HG02884 (cell line): ENCODE measurements at regions not wholly inside any gene's neighbourhood (a gene's known extent, or its start where the extent isn't known, plus 50 kb on each side); places are given as distances from the start of the nearest gene placed in this dataset.

Experiments
- ATAC-seq: cut with Tn5 transposase; IDR thresholded peaks from one replicate; pipeline ENCODE4 v1.9.1; 2021; ENCODE audit warnings: mild to moderate bottlenecking, moderate library complexity; ENCODE audit not compliant: unreplicated experiment

DNA sequence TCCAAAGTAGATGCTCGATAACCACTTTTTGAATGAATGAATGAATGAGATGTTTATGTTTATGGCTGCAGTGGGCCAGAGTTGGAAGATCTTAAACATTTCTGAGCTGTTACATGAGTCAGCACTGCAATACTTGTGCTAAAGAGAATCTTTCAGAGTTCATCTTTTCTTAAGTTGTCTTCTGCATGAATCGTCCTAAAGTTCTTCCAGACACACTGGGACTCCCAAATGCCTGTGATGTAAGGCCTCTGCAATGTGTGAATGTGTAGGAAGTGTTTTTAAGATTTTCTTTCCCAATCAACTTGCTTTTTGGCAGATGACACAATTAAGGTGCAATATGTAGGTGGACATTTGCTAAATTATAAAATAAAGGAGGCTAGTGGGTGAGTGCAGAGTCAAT, 50.3 kb upstream of the TRIM9 start:
- no peak for ATAC-seq

DNA sequence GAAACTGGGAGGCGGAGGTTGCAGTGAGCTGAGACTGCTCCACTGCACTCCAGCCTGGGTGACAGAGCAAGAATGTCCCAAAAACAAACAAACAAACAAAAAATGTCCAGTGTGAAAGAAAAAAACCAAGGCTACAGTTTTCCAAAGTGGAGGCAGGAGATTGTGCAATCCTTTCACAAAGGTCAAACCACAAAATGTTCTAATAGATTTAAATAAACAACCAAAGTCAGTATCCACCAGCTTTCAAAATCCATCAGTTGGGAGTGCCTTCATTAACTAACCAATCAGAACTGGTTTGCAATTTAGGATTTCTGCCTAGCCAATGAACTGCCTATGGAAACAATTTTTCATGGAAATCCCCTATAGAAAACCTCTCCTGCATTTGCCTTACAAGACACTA, 52.3 kb upstream of the TRIM9 start:
- ATAC-seq, result no peak

GRCh38 chr14:51155326-51155725, 60.4 kb upstream of the TRIM9 start:
- no peak for ATAC-seq

DNA sequence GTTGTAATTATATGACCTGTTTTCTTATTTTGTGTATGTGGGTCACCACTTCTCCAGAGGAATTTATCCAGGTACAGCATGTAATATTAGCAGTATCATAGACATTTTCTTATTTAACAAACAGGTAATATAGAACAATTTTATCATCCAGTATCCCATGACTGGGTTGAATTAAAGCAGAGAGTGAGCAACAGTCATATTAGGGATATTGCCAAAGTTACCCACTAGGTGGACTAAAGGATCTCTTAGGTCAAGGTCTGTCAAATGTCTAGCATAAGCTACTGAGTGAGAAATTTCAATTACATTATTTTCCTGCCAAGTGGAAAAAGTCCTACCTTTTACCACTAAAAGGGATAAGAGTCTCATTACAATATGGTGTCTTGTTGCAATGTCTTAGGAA, 62.1 kb upstream of the TRIM9 start:
- peak; percentile 55 for ATAC-seq

- no peak for ATAC-seq
Observed at GRCh38 chr14:51160871-51161270, 66.0 kb upstream of the TRIM9 start.

DNA sequence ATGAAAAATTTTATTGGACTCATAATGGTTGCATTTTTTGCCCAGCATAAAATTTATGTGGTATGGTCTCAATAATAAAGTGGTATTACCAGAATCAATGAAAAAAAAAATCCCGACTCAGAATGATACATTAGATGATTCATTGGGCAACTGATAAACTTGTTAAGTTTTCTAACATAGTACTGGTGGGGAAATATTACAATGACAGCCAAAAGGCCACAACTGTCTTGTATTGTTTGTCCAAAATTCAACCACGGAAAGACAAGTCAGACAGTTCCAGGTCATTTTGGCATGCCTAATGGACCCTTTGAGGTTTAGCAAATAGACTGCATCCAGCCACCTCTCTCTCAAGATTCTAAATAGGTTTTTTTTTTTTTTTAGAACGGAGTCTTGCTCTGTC, 70.5 kb upstream of the TRIM9 start:
- ATAC-seq, result no peak

GRCh38 chr14:51167587-51168214, 72.3 kb upstream of the TMX1 start:
- ATAC-seq, result no peak

DNA sequence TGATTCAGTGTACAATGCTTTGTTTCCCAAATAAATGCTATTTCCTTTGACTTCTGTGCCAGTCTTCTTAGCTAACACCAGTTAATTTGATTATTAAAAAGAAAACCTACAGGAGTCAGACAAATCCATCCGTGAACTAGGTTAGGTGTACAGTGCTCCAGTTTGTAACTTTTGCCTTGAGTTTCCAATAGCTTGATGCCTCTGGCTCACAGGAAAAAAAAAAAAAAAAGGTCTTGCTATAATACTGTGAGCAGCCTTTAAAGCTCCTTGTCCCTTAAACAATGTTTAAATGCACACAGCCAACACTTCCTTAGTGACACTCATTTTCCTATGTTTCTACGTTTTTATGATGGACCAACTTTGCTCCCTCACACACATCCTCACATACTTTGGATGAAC, 71.8 kb upstream of the TMX1 start:
- ATAC-seq, result no peak

- ATAC-seq, result no peak
Observed at GRCh38 chr14:51173863-51174262, 66.2 kb upstream of the TMX1 start.

- ATAC-seq, result no peak
Observed at GRCh38 chr14:51176839-51177238, 63.2 kb upstream of the TMX1 start.

- peak; percentile 79 for ATAC-seq
Observed at GRCh38 chr14:51180577-51180976, 59.5 kb upstream of the TMX1 start.

DNA sequence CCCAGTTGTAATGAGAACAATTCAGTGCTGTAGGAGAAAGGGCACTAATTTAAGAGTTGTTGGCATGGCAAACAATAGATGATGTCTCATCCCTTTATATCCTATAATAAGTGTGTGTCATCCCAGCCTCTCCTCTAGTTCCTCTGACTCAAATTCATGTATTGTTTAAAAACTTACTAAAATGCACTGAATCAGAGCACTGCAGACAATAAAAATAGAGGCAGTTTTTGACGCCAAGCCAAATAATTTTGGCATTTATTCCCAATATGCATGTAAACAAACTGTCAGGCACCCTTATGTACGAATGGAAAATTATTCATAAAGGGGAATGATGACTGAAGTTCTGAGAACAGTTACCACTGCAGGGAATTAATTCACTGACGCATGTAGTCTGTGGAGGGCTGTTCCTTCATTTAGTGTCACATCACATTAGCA, 57.9 kb upstream of the TMX1 start:
- ATAC-seq, result no peak

DNA sequence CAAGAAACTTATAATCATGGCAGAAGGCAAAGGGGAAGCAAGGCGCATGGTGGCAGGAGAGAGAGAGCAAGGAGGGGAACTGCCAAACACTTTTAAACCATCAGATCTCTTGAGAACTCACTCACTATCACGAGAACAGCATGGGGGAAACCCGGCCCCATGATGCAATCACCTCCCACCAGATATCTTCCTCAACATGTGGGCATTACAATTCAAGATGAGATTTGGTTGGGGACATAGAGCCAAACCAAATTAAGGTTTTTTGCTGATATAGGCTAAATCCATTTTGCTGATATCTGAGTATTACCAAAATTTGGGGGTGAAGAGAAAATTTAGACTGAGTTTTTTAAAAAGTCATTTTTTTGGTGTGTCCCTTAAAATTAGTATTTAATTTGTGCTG, 54.9 kb upstream of the TMX1 start:
- no peak for ATAC-seq

- ATAC-seq, result peak; percentile 84
Observed at GRCh38 chr14:51185754-51186153, 54.3 kb upstream of the TMX1 start.

GRCh38 chr14:51188566-51189185, 51.4 kb upstream of the TMX1 start:
- ATAC-seq, result no peak

GRCh38 chr14:51189600-51190376, 50.3 kb upstream of the TMX1 start:
- no peak for ATAC-seq
